CMK (cell line): ENCODE measurements at regions not wholly inside any gene's neighbourhood (a gene's known extent, or its start where the extent isn't known, plus 50 kb on each side); places are given as distances from the start of the nearest gene placed in this dataset.
A peak's percentile ranks its signal among the peaks of the same experiment; 100 is the strongest.
"Not testable (repeated sequence)": the region's sequence is repeated elsewhere in the genome, so short reads cannot be mapped to it uniquely, and the experiment has no call there.

Experiments used
- DNase-seq: peaks from one replicate; pipeline ENCODE4 v3.0.0-alpha.2; 2010; ENCODE audit warnings: low read depth

GRCh38 chr5:58016358-58016757 is 443.5 kb downstream of the PLK2 start:
- DNase-seq = no peak

GRCh38 chr5:58015175-58015574 is 444.7 kb downstream of the PLK2 start:
- no peak for DNase-seq

- DNase-seq = peak; percentile 21
Measured at GRCh38 chr5:58013542-58014258, 446.2 kb downstream of the PLK2 start.

GRCh38 chr5:58012801-58013315 is 447.0 kb downstream of the PLK2 start:
- no peak for DNase-seq

DNA sequence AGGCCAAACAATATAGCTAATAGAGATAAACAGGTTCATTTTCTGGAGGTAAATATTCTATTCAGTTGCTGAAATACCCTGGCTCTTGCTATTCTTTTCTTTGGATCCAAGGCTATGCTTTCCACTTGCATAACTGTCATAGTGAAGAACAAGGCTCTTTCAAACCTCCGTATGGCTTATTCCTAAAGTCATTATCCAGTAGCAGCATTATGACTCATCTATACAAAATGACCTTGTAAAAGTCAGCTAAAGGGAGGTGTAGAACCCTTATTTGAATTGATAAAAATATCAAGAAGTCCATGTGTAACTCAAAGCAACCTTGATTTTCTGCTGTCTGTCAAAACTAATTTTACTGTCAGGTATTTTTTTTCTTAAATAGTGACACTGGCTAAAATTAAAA is 447.8 kb downstream of the PLK2 start:
- no peak for DNase-seq

DNA sequence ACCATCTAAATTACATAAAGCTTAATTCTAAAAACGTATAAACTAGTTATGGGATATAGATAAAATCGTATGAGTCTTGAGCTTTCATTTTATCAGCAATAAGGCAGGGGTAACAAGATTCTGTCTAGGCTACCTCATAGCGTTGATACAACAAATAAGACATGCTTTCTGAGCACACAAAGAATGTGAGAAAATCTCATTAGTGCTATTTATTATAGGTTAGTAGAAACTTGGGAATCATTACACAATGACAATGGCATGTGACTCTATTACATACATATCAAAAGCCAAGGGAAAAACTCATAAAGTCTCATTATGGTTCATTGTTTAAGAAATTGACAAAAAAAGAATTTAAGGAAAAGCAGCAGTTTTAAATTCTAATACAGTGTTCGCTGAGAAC is 448.6 kb downstream of the PLK2 start:
- DNase-seq = no peak

DNA sequence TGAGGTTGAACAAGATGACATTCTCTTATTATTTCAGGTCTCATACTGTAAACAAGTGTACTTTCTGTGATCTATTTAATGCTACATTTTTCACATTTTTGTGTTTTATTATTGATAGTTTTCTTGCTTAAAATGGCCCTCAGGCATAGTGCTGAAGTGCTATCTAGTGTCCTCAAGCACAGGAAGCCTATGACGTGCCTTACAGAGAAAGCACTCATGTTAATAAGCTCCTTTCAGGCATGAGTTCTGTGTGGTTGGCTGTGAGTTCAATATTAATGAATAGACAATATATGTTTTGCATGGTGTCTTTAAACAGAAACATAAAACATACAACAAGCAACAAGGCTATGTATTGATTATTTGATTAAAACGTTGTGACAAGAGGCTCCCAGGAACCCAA is 450.1 kb downstream of the PLK2 start:
- no peak for DNase-seq

- no peak for DNase-seq
Measured at GRCh38 chr5:58002323-58002722, 457.6 kb downstream of the PLK2 start.

- DNase-seq = no peak
Measured at GRCh38 chr5:57993866-57994265, 466.0 kb downstream of the PLK2 start.

DNA sequence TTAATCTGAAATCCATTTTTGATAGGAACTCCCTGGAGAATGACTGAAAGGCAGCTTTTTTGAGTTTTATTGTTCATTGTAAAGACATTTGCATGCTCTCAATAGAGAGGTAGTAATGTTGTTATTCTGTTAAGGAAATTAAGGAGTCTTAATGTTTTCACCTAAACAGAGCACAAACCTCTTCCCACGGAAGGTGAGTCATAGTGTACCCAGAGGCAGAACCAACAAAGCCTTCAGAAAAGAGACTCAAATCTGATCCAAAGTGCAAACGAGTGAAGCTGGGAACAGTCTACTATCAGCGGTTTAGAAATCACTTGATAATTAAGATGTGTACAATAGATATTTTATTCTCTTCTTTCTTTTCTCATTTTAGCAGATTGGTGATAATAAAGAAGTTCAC is 470.5 kb downstream of the PLK2 start:
- no peak for DNase-seq

GRCh38 chr5:57988813-57989212 is 471.1 kb downstream of the PLK2 start:
- no peak for DNase-seq

DNA sequence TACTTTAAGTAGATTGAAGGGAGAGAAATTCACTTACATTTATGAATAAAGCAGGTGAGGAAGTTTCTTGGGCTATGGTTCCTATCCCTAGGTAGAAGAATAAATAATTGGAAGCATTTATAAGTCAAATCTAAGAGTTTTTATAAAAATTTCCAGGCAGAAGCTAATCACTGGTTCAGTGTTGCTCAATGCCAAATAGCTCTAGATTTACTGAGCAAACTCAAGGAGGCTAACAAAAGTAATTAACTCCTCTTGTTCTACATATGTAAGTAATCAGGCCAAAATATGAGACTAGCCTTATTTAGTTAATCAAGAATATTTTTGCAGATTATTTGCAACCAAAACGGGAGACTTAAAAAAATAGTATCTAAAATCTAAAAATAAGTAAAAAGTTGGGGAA is 472.3 kb downstream of the PLK2 start:
- no peak for DNase-seq

GRCh38 chr5:57986761-57987341 is 473.0 kb downstream of the PLK2 start:
- no peak for DNase-seq

- no peak for DNase-seq
Measured at GRCh38 chr5:57983426-57983825, 476.5 kb downstream of the PLK2 start.

DNA sequence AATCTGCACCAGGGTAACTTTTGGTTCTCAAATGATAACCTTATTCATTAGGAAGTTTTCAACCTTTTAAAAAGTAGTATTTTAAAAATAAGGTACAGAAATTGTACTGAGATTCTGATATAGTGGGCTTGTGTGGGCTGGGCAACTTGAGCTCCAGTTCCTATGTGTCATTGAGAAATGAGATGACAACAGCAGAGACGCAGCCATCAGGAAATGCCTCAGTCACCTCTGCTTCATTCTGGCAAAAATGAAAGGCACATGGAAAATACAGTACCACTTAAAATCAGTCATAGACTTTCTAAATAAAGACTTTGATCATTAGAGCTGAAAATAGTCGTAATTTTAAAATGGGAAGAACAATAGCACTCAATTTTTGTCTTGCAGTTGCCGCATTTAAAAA is 480.2 kb downstream of the PLK2 start:
- no peak for DNase-seq

- DNase-seq = no peak
Measured at GRCh38 chr5:57976506-57976905, 483.4 kb downstream of the PLK2 start.

DNA sequence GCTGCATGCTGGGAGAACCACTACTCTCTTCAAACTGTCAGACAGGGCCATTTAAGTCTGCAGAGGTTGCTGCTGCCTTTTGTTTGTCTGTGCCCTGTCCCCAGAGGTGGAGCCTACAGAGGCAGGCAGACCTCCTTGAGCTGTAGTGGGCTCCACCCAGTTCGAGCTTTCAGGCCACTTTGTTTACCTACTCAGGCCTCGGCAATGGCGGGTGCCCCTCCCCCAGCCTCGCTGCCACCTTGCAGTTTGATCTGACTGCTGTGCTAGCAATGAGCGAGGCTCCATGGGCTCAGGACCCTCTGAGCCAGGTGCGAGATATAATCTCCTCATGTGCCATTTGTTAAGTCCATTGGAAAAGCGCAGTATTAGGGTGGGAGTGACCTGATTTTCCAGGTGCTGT is 487.8 kb downstream of the PLK2 start:
- not testable (repeated sequence) for DNase-seq

DNA sequence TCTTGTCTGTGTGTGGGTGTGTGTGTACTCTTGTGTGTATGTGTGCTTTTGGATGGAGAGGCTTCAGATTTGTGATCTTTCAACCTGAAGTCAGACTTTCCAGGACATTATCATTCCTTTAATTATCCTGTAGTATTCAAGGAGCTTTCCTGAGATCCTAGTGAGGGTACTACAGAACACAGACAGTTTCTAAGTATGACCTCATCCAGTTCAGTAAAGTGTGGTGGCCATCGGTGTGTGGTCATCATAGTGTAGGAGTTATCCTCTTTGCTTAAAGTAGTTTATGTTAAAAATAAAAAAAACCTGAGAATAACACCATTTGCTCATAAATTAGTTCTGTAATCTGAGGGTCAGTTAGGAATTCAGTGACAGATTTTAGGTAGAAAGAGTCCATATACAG is 478.0 kb upstream of the ACTBL2 start:
- no peak for DNase-seq

DNA sequence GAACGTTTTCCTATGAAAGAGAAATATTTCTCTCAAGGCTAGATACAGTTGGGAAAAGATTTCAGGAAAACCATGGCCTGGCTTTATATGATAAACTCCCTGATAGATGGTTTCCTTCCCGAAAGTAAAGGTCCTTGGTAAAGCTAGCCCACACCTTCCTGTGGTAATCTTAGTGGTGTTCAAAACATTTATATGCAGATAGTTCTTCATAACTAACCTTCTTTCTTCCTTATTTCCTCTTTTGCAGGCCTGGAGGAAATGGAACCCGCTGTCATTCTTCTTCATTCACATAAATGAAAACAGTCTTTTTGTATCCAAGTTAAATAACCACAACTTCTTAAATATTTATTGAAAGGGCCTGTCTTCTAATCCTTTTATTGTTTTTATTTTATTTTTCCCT is 474.0 kb upstream of the ACTBL2 start:
- no peak for DNase-seq

DNA sequence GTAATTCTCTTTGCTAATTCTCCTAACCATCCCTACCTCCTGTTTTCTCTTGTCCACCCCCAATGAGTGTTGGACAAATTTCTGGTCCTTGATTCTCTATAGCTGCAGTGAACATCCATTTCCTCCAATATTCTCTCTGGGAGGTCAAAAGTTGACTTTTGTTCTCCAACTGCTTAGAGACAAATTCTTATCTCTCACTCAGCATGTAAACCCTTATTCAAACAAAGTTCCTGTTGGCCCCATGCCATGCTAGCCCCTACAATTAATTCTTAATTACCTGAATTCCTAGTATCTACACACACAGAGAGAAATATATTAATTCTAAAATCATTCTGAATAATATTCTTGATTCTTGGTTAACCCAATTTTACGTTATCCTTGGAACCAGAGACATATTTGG is 472.9 kb upstream of the ACTBL2 start:
- DNase-seq = no peak

- peak; percentile 17 for DNase-seq
Measured at GRCh38 chr5:57953792-57954191, 471.2 kb upstream of the ACTBL2 start.

- DNase-seq = no peak
Measured at GRCh38 chr5:57950616-57951228, 468.1 kb upstream of the ACTBL2 start.

GRCh38 chr5:57948091-57948490 is 465.5 kb upstream of the ACTBL2 start:
- no peak for DNase-seq

GRCh38 chr5:57947181-57947580 is 464.6 kb upstream of the ACTBL2 start:
- DNase-seq = no peak
